T-helper 1 cell treated with Interleukin-12 subunit alpha and Interleukin-12 subunit beta and Interleukin-4 antibody, amounts not matched to agents 30 μg/mL and 1 μg/mL, for 36 hours (primary cell): ENCODE measurements at regions not wholly inside any gene's neighbourhood (a gene's known extent, or its start where the extent isn't known, plus 50 kb on each side); places are given as distances from the start of the nearest gene placed in this dataset.

Source experiments
- H3K27ac Mint-ChIP-seq: one replicate; pipeline ENCODE4 v1.8.0; 2021; ENCODE audit warnings: mild to moderate bottlenecking, mixed read lengths
- H3K27me3 Mint-ChIP-seq: one replicate; pipeline ENCODE4 v1.8.0; 2021; ENCODE audit warnings: low read depth, mixed read lengths
- H3K36me3 Mint-ChIP-seq: one replicate; pipeline ENCODE4 v1.8.0; 2021; ENCODE audit warnings: low read depth, mixed read lengths
- H3K4me1 Mint-ChIP-seq: one replicate; pipeline ENCODE4 v1.8.0; 2021; ENCODE audit warnings: low read depth, mixed read lengths
- H3K4me3 Mint-ChIP-seq: one replicate; pipeline ENCODE4 v1.8.0; 2021; ENCODE audit warnings: mild to moderate bottlenecking, moderate library complexity, mixed read lengths
- H3K9me3 Mint-ChIP-seq: one replicate; pipeline ENCODE4 v1.8.0; 2021; ENCODE audit warnings: mixed read lengths

DNA sequence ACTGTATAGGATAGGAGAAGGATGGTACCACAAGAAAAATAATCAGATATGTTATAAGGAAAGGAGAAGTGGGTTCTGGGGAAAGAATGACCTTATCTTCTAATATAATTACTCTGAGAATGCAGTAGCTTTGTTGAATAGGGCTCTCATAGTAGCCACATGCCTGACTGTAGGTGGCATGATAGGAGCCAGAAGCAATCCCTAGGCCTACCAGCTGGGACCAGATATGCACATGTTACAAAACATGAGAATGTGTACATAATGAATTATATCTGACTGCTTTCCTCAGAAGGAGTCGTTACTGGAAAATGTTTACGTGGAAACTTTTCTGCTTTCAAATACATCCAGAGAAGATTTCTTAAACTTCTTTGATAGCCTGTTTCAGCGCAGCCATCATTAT lies 53.2 kb upstream of the FAM3C start:
- Mint-ChIP-seq H3K4me3 (no peak overlapping the region), H3K27me3 (peaks cover 3% of the 10 kb centered on the region), H3K36me3 (no peaks in the 10 kb centered on the region), H3K27ac (no peak overlapping the region), H3K4me1 (peaks cover 6% of the 10 kb centered on the region), H3K9me3 (peaks cover 13% of the 10 kb centered on the region)

GRCh38 chr7:121448429-121448828 lies 52.3 kb upstream of the FAM3C start:
- H3K36me3 Mint-ChIP-seq: no peaks in the 10 kb centered on the region
- peaks cover 6% of the 10 kb centered on the region for H3K4me1 Mint-ChIP-seq
- peaks cover 10% of the 10 kb centered on the region for H3K9me3 Mint-ChIP-seq
- peaks cover 1% of the 10 kb centered on the region for H3K27me3 Mint-ChIP-seq
- no peak overlapping the region for H3K27ac Mint-ChIP-seq
- H3K4me3 Mint-ChIP-seq: no peak overlapping the region

- no peak overlapping the region for H3K27ac Mint-ChIP-seq
- no peaks in the 10 kb centered on the region for H3K36me3 Mint-ChIP-seq
- H3K4me3 Mint-ChIP-seq: no peak overlapping the region
- H3K27me3 Mint-ChIP-seq: no peaks in the 10 kb centered on the region
- peaks cover 4% of the 10 kb centered on the region for H3K9me3 Mint-ChIP-seq
- peaks cover 6% of the 10 kb centered on the region for H3K4me1 Mint-ChIP-seq
Measured at GRCh38 chr7:121447911-121448300, 51.8 kb upstream of the FAM3C start.

- Mint-ChIP-seq H3K27ac (no peak overlapping the region), H3K4me1 (peaks cover 10% of the 10 kb centered on the region), H3K9me3 (no peaks in the 10 kb centered on the region), H3K36me3 (no peaks in the 10 kb centered on the region), H3K4me3 (no peak overlapping the region), H3K27me3 (no peaks in the 10 kb centered on the region)
Measured at GRCh38 chr7:121447243-121447910, 51.3 kb upstream of the FAM3C start.

DNA sequence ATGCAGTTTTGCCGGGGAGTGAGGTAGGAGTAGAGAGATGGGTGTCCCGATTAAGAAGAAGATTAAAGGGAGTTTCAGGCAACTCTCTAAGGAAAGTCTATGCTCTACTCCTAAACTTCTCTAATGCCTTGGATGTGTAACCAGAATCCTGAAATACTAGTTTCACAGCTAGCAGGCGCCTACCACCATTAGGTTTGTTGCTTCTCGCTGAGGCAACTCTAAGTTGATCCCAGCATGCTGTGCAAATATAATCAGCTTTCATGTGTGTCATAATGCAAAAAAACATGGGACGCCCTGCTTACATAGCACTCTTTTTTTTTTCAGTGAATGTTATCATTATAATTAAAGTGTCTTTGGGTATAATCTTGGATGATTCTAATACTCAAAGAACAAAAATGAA lies 50.4 kb upstream of the FAM3C start:
- H3K4me1 Mint-ChIP-seq: peaks cover 14% of the 10 kb centered on the region
- no peaks in the 10 kb centered on the region for H3K27me3 Mint-ChIP-seq
- peaks cover under 1% of the 10 kb centered on the region for H3K9me3 Mint-ChIP-seq
- no peak overlapping the region for H3K4me3 Mint-ChIP-seq
- H3K27ac Mint-ChIP-seq: no peak overlapping the region
- peaks cover 1% of the 10 kb centered on the region for H3K36me3 Mint-ChIP-seq
